ENCODE measurements at regions not wholly inside any gene's neighbourhood (a gene's known extent, or its start where the extent isn't known, plus 50 kb on each side); places are given as distances from the start of the nearest gene placed in this dataset.

DNA sequence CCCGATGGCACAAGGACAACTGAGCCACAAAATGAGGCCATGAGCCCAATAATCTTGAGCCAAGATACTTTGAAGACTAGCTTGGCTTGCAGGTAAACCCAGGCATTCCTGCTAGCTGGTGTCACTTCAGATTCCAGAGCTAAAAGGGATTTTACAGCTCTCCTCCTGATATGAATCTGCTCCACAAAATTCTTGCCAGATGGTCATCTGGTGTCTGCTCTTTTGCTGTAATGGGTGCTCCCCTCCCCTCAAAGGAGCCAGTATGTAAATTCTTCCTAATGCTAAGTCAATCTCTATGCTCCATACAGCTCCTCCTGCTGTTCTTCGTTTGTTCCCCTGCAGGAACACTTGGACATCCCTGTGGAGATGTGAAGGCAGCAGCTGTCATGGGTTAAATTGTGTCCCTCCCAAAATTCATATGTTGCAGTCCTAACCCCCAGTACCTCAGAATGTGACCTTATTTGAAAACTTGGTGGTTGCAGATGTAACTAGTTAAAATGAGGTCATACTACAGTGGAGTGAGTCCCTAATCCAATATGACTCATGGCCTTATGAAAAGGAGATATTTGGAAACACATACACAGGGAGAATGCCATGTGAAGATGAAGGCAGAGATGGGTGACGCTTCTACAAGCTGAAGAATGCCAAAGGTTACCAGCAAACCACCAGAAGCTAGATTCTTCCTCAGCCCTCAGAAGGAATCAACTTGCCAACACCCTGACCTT, 180.6 kb upstream of the PALMD start:
- Histone ChIP-seq H3K4me3 (no peak overlapping the region), H3K9me3 (no peaks in the 10 kb centered on the region), H3K36me3 (no peaks in the 10 kb centered on the region), H3K27ac (no peak overlapping the region), H3K4me1 (no peaks in the 10 kb centered on the region), H3K27me3 (no peaks in the 10 kb centered on the region)
- 56 to 71% methylated on average over 3 of the region's 3 CpGs for WGBS, 2 donors
- TF ChIP-seq, protein P1, sequence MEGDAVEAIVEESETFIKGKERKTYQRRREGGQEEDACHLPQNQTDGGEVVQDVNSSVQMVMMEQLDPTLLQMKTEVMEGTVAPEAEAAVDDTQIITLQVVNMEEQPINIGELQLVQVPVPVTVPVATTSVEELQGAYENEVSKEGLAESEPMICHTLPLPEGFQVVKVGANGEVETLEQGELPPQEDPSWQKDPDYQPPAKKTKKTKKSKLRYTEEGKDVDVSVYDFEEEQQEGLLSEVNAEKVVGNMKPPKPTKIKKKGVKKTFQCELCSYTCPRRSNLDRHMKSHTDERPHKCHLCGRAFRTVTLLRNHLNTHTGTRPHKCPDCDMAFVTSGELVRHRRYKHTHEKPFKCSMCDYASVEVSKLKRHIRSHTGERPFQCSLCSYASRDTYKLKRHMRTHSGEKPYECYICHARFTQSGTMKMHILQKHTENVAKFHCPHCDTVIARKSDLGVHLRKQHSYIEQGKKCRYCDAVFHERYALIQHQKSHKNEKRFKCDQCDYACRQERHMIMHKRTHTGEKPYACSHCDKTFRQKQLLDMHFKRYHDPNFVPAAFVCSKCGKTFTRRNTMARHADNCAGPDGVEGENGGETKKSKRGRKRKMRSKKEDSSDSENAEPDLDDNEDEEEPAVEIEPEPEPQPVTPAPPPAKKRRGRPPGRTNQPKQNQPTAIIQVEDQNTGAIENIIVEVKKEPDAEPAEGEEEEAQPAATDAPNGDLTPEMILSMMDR (IDR thresholded peaks at IDR 0.05) = no peak
- FAIRE-seq (no peak), DNase-seq (no peak), ATAC-seq (peak in 1 of 4 donors; percentile 44)
- intact Hi-C loops (cut with DNase I) = no loop called here

DNA sequence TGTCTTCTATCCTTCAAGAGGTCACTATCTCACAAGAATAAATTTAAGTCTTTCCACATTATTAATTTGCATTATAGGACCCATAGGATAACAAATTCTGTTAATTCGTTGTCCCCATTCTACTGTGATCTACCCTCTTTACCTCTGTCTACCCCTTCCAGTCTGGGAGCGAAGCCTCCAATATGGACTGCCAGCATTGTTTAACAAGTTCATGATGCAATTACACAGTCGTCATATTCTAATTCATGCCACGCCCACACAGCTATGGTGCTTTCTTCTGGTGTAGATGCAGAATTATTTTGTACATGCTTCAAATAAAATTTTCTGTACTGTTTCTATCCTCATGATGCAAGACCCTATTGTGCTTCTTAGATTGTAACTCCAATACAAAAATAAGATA, 178.3 kb upstream of the PALMD start:
- intact Hi-C loops (cut with DNase I) = no loop called here

DNA sequence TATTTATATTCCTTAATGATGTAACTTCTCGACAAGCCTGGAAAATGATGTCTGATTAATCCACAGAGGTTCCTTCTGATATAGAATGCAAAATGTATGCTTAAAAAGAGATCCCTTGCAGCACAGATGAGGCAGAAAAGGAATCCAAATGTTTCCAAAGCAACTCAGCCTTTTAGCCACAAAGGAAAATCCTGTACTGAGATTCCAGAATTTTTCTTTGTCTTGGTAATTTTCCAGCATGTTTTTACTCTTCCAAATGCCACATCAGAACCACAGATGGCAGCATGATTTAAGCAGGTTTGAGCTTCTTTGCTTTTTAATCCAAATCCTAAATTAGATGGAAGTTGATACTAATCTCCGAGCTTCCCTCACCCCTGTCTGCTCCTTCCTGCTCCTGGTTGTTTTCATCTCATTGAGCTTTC, 176.4 kb upstream of the PALMD start:
- intact Hi-C loops (cut with DNase I) = no loop called here
- Histone ChIP-seq H3K9me3 (no peaks in the 10 kb centered on the region), H3K27ac (no peak overlapping the region), H3K4me1 (no peaks in the 10 kb centered on the region), H3K27me3 (no peaks in the 10 kb centered on the region), H3K36me3 (no peaks in the 10 kb centered on the region), H3K4me3 (no peak overlapping the region)
- ATAC-seq (no peak), DNase-seq (no peak), FAIRE-seq (no peak)
- TF ChIP-seq, protein P1 (IDR thresholded peaks at IDR 0.05) = no peak
- 32 to 39% methylated on average over 2 of the region's 2 CpGs for WGBS, 2 donors

More for the DNA sequence above, 178.3 kb upstream of the PALMD start:
- 66 to 74% methylated on average over 4 of the region's 4 CpGs for WGBS, 2 donors
- Histone ChIP-seq H3K4me3 (no peak overlapping the region), H3K27me3 (no peaks in the 10 kb centered on the region), H3K27ac (no peak overlapping the region), H3K9me3 (no peaks in the 10 kb centered on the region), H3K36me3 (no peaks in the 10 kb centered on the region), H3K4me1 (no peaks in the 10 kb centered on the region)
- TF ChIP-seq, protein P1 (IDR thresholded peaks at IDR 0.05) = no peak
- FAIRE-seq = no peak
- ATAC-seq = no peak
- DNase-seq = no peak

DNA sequence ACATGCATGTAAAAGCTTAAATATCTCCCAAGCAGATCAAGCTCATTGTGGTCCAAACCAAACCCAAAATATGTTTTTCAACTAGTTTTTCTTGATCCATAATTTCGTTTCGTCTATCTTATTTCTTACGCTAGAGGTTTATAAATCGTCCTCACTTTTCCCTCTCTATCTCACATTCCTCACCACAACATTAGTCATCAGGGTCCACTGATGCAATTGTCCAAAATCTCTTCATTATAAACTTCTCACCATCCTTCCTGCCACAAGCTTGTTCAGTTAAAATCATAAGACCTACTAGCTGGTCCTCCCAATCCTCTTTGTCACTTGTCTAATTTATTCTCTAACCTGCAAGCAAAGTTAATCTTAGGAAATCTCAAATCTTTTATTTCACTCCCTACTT, 173.0 kb upstream of the PALMD start:
- FAIRE-seq (no peak), ATAC-seq (no peak), DNase-seq (no peak)
- Histone ChIP-seq H3K4me1 (no peaks in the 10 kb centered on the region), H3K4me3 (no peak overlapping the region), H3K27me3 (no peaks in the 10 kb centered on the region), H3K27ac (no peak overlapping the region), H3K36me3 (no peaks in the 10 kb centered on the region), H3K9me3 (no peaks in the 10 kb centered on the region)
- intact Hi-C loops (cut with DNase I) = loop anchor here in 1 of 3 donors (10.0 kb wide), 2 partner anchors 298 to 678 kb away; no protein-coding TSS in a partner anchor
- WGBS, 2 donors = 73% methylated on average over 4 of the region's 4 CpGs
- TF ChIP-seq, protein P1 (IDR thresholded peaks at IDR 0.05) = no peak

DNA sequence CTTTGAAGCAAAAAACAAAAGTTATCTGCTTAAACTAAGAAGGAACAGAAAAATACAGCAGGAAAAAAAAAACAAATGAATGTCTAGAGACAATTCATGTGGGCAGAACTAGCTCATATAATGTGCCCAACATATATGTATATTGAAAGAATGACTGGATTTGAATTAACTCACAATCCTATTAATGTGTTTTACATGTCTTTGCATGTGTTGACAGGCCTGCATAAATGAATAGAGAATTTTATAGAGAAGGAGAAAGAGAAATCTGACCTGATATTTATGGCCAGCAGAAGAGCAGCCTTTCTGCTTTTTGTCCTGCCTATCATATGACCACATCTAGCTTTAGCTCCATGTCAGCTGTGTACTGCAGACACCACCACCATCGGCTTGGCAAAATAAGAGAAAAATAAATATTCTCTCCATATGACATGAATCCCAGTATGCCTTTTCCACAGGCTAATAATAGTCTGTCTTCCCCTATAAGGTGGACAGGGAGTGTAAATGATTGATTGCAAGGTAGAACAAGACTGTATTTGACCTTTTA, 171.5 kb upstream of the PALMD start:
- TF ChIP-seq, protein P1 (IDR thresholded peaks at IDR 0.05) = no peak
- Histone ChIP-seq H3K27ac (no peak overlapping the region), H3K36me3 (no peaks in the 10 kb centered on the region), H3K4me1 (no peaks in the 10 kb centered on the region), H3K9me3 (no peaks in the 10 kb centered on the region), H3K4me3 (no peak overlapping the region), H3K27me3 (no peaks in the 10 kb centered on the region)
- DNase-seq (no peak), ATAC-seq (no peak), FAIRE-seq (no peak)
- intact Hi-C loops (cut with DNase I) = loop anchor here in 1 of 3 donors (10.0 kb wide), 2 partner anchors 300 to 680 kb away; no protein-coding TSS in a partner anchor
- 38 to 59% methylated on average over 1 of the region's 1 CpG for WGBS, 2 donors
